GM20000 (cell line): ENCODE measurements at regions not wholly inside any gene's neighbourhood (a gene's known extent, or its start where the extent isn't known, plus 50 kb on each side); places are given as distances from the start of the nearest gene placed in this dataset.

Source experiments
- DNase-seq: peaks from one replicate; pipeline ENCODE4 v3.0.0; 2012; ENCODE audit warnings: low spot score
- CTCF ChIP-seq: IDR thresholded peaks from 2 replicates; pipeline ENCODE4 v1.5.1; 2012; ENCODE audit warnings: mild to moderate bottlenecking, control low read depth; ENCODE audit errors: extremely low read depth, missing control alignments

DNA sequence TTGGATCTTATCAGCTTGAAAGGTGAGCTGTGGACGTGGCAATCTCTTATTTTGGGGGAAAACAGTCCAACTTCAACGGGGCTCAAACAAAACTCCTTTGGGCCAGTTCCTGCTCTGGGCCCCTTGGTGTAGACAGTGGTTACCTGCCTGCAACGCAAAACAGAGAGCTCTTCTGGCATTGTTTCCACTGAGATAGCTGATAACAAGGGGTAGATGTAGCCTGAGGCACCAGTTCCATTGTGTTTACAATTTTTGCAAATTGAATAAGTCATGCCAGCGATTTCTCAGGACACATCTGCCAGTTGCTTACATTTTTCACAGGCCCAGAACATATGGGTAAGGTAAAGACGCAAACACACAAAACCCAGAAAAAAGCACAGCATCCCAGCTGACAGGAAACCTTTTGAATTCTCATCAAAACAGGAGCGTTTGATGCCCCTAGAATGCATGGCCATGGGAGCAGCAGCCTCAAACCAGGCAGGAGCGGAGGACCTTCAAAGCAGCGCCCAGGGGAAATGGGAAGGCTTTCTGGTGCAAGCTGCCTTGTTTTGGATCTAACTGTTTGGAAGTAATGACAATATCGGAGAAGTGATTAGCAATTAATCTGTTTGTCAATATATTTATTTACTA, 259.7 kb downstream of the AACS start:
- DNase-seq, result no peak
- no peak for TF ChIP-seq CTCF

- no peak for TF ChIP-seq CTCF
- no peak for DNase-seq
Observed at GRCh38 chr12:125329239-125330102, 264.2 kb downstream of the AACS start.

DNA sequence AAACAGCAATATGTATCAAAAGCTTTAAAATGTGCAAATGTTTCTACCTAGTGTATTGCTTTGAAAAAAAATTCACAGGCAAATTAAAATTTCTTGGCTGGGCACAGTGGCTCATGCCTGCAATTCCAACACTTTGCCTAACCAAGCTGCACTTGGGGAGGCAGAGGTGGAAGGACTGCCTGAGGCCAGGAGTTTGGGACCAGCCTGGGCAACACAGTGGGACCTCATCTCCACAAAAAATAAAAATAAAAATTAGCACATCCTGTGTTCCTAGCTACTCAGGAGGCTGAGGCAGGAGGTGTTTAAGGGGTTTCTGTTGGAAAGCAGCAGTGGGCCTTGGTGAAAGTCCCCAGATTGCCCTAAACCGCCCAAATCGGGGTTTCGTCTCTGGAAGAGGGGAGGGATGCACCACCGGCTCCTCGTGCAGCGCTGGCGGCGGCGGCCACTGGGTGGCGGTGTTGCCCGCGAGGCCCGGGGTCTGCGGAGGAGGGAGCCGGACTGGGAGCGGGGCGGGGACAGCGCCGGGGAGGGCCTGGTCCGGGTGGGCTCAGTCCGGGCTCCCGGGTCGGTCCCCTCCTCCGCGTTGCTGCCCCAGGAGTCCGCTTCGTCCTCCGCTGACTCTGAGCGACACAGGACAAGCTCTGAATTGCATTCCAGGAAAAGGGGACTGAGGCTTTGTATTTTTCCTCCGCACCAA, 265.6 kb downstream of the AACS start:
- DNase-seq, result peak; percentile 87

GRCh38 chr12:125331342-125332052, 266.3 kb downstream of the AACS start:
- no peak for TF ChIP-seq CTCF
- peak; percentile 30 for DNase-seq

More for the DNA sequence above, 265.6 kb downstream of the AACS start:
- peak; percentile 97 for TF ChIP-seq CTCF

DNA sequence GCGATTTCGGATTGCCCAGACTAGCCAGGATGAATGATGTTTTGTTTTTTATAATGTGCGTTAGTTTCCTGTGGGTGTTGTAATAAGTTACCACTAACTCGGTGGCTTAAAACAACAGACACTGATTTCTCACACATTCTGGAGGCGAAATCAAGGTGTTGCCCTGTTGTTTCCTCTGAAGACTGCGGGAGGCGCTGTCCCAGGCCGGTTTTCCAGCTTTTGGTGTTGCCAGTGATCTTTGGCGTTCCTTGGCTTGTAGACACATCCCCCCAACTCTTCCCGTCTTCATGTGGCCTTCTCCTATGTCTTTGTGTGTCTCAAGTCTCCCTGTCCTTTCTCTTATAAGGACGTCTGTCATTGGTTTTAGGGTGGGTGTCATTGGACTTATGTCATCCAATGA, 267.7 kb downstream of the AACS start:
- DNase-seq, result no peak
- TF ChIP-seq CTCF, result no peak

DNA sequence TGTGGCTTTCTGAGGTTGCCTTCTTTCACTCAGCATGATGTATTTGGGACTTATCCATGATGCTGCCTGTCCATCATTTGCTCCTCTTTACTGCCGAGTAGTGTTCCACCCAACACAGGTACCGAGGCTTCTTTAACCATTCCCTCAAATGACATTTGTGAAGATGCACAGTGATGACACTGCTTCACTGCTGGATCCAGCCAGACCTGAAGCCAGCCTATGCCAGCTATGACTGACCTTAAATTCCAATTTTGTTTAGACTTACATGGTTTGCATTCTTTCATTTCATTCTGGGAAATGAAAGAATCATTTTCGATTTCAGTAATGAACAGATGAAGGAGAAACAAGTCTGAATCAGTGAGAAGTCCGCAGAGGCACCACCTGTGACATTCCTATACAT, 271.0 kb downstream of the AACS start:
- no peak for DNase-seq

More for the DNA sequence above, 271.0 kb downstream of the AACS start:
- TF ChIP-seq CTCF, result no peak
